ENCODE measurements at regions not wholly inside any gene's neighbourhood (a gene's known extent, or its start where the extent isn't known, plus 50 kb on each side); places are given as distances from the start of the nearest gene placed in this dataset.

GRCh38 chr1:238753252-238753651 lies 633.1 kb upstream of the CHRM3 start:
- TF ChIP-seq, protein P1, sequence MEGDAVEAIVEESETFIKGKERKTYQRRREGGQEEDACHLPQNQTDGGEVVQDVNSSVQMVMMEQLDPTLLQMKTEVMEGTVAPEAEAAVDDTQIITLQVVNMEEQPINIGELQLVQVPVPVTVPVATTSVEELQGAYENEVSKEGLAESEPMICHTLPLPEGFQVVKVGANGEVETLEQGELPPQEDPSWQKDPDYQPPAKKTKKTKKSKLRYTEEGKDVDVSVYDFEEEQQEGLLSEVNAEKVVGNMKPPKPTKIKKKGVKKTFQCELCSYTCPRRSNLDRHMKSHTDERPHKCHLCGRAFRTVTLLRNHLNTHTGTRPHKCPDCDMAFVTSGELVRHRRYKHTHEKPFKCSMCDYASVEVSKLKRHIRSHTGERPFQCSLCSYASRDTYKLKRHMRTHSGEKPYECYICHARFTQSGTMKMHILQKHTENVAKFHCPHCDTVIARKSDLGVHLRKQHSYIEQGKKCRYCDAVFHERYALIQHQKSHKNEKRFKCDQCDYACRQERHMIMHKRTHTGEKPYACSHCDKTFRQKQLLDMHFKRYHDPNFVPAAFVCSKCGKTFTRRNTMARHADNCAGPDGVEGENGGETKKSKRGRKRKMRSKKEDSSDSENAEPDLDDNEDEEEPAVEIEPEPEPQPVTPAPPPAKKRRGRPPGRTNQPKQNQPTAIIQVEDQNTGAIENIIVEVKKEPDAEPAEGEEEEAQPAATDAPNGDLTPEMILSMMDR (IDR thresholded peaks at IDR 0.05; ENCODE audit: insufficient read depth, low read length, poor library complexity, severe bottlenecking) = no peak
- no peak for TF ChIP-seq EZH2phosphoT487 (conservative IDR thresholded peaks at IDR 0.05; ENCODE audit: low read length)
